ENCODE measurements at regions not wholly inside any gene's neighbourhood (a gene's known extent, or its start where the extent isn't known, plus 50 kb on each side); places are given as distances from the start of the nearest gene placed in this dataset.

DNA sequence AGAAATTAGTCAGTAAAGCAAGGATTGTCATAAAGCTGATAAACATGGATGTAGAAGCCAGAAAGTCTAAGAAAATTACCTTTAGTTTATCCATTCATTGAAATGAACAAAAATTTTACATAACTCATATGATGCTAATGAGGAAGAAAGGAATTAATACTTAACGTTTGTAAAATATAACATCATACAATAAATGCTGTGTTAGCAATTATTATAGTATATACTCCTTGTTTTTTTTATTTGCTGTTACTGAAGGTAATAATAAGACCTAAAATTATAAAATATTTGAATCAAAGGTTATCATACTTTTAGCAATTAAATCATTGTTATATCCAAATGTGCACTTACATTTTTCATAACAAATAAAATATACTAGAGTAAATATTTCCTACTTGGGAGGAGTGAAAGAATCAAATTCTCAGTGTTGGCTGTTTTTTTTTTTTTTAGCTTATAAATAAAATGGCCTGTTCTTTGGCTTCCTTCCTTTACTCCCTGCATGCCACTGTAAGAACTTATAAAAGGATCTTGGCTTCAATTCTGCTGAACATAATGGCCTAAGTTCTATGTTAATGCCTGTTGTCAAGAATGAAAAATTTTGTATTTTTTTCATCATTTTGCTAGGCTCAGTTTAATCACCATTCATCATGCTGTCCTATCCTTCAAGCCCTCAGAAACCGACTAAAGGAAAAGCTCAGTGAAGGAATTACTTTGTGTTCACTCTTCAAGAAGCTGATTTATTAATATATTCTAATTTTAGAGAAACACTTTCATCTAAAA is 167.4 kb upstream of the SLITRK1 start:
- no peak for DNase-seq (ENCODE audit: extremely low read depth in 1 of 2, low read depth in 1 of 2)

DNA sequence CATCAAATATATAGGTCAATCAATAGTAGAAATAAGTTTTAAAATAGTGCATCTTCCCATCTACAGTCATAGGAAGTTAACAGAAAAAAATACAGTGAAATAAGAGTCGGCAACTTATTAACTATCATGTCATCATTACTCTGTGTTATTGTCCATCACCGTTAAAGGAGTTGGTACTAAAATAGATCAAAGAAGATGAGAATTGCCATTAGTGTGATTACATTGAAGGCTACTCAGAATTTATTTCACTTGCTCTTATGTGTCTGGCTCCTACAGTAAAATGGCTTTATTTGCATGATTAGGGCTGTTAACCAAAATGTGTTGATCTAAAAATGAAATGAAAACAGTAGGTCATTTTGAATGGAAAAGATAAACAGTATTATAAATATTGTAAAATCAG is 162.5 kb upstream of the SLITRK1 start:
- no peak for DNase-seq (ENCODE audit: extremely low read depth in 1 of 2, low read depth in 1 of 2)

DNA sequence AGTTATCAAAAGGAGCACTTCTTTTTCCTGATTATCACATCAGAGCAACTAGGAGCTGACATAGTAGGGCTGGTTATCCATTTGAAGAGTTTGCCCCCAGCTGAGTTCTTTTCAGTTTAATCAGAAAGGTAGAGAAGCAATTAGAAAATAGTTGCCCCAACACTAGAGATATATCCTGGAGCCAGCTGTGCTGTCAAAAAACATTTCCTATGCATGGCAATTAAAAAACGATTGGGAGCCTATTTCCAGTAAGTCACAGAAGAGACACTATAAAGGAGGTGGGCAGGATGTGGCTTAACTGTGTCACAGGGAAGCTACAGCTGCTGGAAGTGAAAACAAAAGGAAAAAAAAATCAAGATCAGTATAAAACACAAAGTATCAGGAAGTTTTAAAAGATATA is 155.7 kb upstream of the SLITRK1 start:
- no peak for DNase-seq (ENCODE audit: extremely low read depth in 1 of 2, low read depth in 1 of 2)

DNA sequence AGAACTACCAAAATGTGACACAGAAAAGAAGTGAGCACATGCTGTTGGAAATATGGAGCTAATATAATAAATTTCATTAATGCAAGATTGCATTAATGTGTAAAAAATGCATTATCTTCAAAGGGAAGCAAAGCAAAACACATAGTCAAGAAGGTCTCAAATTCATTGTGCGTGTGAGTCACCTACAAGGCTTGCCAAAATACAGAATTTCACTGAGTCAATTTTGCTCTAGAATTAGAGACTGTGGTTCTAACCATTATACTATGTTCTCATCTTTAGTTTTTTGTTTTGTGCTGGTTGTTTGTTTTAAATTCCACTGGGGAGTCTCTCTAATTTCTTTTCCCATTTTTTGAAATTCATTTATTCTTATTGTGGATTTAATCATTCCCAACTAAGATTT is 149.8 kb upstream of the SLITRK1 start:
- DNase-seq (ENCODE audit: extremely low read depth in 1 of 2, low read depth in 1 of 2), result no peak

DNA sequence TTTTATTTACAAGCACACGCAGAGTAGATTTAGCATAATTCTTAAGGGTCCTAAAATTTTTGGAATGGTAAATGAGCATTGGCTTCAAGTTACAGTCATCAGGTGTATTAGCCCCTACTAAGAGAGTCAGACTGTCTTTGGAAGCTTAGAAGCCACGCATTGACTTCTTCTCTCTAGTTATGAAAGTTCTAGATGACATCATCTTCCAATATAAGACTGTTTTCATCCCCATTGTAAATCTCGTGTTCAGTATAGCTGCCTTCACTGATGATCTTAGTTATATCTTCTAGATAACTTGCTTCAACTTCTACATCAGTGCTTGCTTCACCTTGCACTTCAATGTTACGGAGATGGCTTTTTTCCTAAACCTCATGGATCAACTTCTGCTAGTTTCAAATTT is 148.8 kb upstream of the SLITRK1 start:
- no peak for DNase-seq (ENCODE audit: extremely low read depth in 1 of 2, low read depth in 1 of 2)

DNA sequence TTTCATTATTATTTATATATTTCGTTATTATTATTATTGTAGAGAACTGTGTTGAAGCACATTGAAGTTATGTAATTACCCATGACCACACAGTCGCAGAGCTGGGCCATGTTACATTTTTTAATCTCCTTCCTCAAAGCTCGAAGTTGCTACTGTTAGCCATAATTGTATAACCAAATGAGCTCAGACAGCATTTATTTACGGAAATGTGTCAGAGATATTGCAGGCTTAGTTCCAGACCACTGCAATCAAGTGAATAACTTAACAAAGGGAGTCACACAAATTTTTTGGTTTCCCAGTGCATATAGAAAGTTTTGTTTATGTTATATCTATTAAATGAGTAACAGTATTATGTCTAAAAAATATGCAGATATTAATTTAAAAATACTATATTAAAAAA is 147.1 kb upstream of the SLITRK1 start:
- no peak for DNase-seq (ENCODE audit: extremely low read depth in 1 of 2, low read depth in 1 of 2)

DNA sequence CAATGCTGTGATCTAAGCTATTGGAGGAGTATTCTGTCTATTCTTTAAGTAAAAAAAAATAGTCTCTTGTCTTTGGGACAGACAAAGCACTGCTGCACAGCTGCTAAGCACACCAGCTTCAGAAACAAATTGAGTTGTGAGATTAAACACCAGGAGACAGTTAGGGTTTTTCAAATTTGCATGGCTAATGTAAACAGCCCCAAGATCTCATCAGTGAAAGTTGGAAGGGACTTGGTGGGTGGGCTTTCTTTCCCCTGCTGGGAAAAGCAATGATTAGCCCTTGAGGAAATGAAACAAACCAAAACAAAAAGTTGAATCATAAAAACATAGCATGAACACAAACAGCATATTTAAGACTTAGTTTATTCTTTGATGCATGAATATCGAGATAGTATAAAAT is 143.6 kb upstream of the SLITRK1 start:
- DNase-seq (ENCODE audit: extremely low read depth in 1 of 2, low read depth in 1 of 2), result no peak

DNA sequence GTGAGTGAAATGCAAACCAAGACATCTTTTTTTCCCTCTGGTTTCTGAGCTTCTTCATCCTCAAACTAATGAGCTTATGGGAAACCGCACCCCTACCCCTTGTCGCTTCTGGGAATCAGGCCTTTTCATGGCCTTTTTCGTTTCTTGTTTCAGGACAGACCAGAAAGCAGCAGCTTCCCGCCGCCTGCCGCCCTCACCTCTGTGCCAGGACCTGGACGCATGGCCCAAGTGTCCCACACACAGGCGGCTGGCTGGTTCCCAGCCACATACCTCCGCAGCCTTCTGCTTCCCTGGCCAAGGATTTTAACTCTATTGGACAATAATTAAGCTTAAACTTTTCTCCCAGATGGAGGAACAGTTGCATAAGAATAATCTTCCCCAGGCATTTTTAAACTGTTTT is 114.1 kb upstream of the SLITRK1 start:
- DNase-seq (ENCODE audit: extremely low read depth in 1 of 2, low read depth in 1 of 2), result no peak

- DNase-seq (ENCODE audit: extremely low read depth in 1 of 2, low read depth in 1 of 2), result no peak
Observed at GRCh38 chr13:83995930-83996329, 113.7 kb upstream of the SLITRK1 start.

DNA sequence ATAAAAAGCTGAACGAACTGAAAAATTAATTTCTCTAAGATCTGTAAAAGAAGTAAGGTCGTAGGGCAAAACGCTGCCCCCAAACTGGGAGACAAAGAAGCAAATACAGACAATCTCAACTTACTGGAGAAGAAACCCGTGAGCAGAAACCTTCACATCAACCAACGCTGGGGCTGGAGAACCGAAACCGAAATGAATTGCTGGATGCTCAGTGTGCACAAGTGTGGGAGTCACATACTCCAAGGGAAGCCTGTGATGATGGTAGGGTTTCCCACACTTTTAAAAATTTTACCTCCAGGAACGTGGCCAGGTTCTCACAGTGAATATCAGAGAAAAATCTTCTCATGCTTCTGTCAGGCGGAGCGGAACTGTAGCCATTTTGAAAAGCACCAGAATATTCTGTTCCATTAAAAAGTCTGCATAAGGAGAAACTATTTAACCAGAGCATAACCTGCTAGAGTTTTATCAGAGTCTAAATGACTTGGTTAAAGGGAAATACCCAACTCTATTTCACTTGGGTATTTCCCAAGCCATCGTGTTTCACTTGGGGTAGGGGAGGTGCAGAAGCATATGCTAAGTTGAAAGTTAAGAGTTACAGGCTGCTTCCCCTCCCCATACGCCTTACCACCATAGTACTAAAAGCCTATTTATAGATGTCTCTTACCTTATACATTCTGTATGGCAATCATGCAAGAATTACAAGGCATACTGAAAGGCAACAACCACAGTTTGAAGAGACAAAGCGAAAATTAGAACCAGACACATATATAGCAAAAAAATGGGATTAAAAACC is 110.5 kb upstream of the SLITRK1 start:
- no peak for DNase-seq (ENCODE audit: extremely low read depth in 1 of 2, low read depth in 1 of 2)

DNA sequence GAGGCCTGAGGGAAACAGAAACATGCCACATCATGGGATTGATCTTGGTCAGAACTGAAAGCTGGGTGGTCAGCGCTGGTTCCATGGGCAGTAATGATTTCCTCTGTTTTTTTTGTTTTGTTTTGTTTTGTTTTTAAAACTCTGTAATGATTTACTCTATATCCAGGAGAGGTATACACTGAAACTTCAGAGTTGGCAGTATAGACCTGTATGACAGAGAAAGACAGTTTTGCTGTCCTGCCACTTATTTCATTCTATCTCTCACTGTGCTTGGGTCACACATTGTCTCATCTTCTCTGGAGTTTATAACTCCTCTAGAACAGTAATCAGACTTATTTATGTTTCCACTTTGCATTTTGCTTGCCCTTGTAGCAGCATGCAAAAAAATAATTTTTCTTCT is 105.1 kb upstream of the SLITRK1 start:
- no peak for DNase-seq (ENCODE audit: extremely low read depth in 1 of 2, low read depth in 1 of 2)

- no peak for DNase-seq (ENCODE audit: extremely low read depth in 1 of 2, low read depth in 1 of 2)
Observed at GRCh38 chr13:83984793-83985192, 102.5 kb upstream of the SLITRK1 start.

DNA sequence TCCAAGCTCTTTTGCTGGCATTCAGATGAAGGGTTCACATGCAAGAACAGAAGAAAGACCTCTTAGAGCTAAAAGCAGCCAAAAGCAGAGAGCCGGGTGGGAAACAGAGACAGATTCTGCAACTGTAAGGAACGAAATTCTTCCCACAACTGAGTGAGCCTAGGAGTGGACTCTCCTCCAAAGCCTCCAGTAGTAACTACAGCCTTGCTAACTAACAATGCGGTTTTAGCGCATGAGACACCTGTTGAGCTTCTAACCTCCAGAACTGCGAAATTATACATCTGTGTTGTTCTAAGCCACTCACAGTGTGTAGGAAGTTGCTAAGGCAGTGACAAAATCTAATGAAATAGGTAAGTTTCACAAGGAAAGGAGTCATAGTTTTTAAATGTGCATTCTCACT is 98.1 kb upstream of the SLITRK1 start:
- no peak for DNase-seq (ENCODE audit: extremely low read depth in 1 of 2, low read depth in 1 of 2)

DNA sequence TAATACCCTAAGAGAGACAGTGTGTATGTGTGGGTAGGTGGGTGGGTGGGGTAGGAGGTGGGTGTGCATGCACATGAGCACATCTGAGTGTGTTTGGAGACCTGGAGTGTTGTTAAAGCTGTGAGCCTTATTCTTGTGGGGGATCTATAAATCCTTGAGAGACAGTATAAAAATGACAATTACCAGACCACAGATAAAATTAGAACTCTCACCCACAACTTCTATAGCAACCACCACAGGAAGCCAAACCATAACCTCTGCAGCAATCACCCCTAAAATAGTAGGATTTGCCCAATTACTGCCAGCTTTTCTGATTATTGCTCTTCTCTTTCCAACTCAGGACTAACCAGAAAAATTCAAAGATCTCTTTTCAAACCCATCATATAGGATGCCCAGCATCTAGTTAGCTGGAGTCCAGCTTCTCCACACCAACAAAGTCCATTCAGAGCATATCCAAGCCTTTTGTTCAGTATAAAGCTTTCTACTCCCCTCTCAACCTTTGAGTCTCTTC is 93.4 kb upstream of the SLITRK1 start:
- no peak for DNase-seq (ENCODE audit: extremely low read depth in 1 of 2, low read depth in 1 of 2)

DNA sequence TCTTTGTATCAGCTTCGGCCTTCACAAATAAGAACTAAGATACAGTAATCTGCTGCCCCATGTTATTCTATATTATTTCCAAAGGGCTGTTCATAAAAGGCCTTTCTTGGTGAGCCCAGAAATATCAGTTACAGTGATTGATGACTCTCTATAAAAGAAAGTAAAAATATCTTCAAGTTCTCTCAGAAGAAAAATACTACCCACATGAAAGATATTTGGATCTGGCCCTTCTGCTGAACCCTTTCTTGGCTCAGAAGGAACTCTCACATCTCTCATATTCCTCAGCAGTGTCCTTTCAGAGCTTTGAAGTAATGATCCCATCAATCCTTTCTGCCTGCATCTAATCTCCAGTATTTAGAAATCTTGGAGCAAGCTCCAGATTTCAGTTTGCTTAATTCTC is 76.3 kb upstream of the SLITRK1 start:
- DNase-seq (ENCODE audit: extremely low read depth in 1 of 2, low read depth in 1 of 2), result no peak

GRCh38 chr13:83955011-83955410 is 72.7 kb upstream of the SLITRK1 start:
- no peak for DNase-seq (ENCODE audit: extremely low read depth in 1 of 2, low read depth in 1 of 2)

DNA sequence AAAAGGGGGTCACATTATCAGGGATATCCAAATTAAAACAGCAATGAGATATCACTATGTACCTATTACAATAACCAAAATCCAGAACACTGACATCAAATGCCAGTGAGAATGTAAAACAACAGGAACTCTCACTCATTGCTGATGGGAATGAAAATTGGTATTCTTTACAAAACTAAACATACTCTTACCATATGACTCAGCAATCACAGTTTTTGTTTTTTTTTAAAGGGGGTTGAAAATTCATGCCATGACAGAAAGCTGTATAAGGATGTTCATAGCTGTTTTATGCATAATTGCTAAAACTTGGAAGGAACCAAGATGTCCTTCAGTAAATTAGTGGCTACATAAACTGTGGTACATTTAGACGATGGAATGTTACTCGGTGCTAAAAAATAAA is 71.6 kb upstream of the SLITRK1 start:
- DNase-seq (ENCODE audit: extremely low read depth in 1 of 2, low read depth in 1 of 2), result no peak

DNA sequence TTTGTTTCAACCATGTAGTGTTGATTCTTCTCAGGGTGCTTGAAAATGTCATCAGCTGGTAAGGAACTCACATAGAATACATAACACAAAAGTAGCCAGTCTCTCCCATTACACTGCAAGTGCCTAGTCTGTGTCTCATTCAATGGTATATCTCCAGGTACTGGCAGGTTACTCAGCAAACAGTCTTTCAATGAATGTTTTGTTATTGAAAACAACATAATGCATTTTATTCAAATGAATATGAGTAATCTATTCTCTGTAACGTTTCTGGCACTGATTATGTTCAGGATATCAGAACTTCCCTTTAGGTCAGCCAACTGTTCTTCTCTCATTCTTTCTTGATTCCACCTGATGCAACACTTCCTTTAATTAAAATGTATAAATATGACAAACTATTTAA is 68.0 kb upstream of the SLITRK1 start:
- DNase-seq (ENCODE audit: extremely low read depth in 1 of 2, low read depth in 1 of 2), result no peak

- no peak for DNase-seq (ENCODE audit: extremely low read depth in 1 of 2, low read depth in 1 of 2)
Observed at GRCh38 chr13:83943530-83944279, 61.4 kb upstream of the SLITRK1 start.

DNA sequence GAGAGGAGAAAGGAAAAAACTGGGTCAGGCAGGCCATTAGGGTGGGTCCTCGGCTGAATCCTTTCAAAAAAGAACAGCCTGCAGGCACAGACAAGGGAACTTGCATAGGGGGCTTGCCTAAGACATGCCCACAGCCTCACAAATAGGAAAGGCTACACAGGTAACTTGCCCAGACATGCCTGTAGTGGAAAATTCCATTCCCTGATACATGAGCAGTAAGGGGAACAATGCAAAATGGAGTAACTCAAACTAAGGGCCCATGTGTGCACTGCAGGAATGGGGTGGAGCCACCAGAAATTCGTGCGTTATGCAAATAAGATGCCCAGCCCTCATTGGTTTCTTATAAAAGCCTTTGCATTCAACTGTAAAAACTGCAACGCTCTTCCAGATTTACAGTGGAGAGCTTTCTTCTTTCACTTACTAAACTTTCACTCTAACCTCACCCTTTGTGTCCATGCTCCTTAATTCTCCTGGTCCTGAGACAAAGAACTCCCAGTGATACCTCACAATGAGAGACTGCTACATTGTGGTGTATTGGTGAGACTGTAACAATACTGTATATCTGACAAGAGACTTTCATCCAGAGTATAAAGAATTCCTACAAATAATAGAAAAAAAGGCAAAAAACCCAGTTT is 59.5 kb upstream of the SLITRK1 start:
- no peak for DNase-seq (ENCODE audit: extremely low read depth in 1 of 2, low read depth in 1 of 2)

- no peak for DNase-seq (ENCODE audit: extremely low read depth in 1 of 2, low read depth in 1 of 2)
Observed at GRCh38 chr13:83940742-83941141, 58.5 kb upstream of the SLITRK1 start.

All from activated CD8-positive, alpha-beta memory T cell treated with anti-CD3 and anti-CD28 coated beads for 1 hour (primary cell).